ENCODE measurements at regions not wholly inside any gene's neighbourhood (a gene's known extent, or its start where the extent isn't known, plus 50 kb on each side); places are given as distances from the start of the nearest gene placed in this dataset.
"Not testable (repeated sequence)": the region's sequence is repeated elsewhere in the genome, so short reads cannot be mapped to it uniquely, and the experiment has no call there.

DNA sequence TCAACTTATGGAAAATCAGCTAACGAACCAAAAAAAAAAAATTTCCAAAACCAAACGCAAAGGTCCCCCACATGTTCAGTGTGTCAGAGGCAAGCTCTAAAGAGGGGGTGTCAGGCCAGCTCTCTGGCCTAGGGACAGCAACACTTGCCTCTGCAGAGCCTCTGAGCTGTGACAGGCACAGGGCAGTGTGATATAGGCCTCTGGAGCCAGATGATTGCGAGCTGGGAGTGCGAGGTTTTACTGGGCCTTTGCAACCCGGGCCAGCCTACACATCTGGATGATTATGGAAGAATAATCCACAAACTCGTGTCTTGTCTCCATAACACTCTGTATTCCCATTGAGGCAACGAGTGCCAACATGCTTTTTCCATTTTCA is 67.7 kb upstream of the STC2 start:
- Histone ChIP-seq H4K5ac (ENCODE audit: low read length) (no peak overlapping the region), H3K4me2 (ENCODE audit: low read length) (no peak overlapping the region), H3K56ac (ENCODE audit: low read length) (no peak overlapping the region), H2BK5ac (ENCODE audit: low read length) (no peak overlapping the region), H3K27me3 (ENCODE audit: insufficient read depth, low read length, poor library complexity) (no peaks in the 10 kb centered on the region), H3K27ac (ENCODE audit: low read depth, low read length) (no peak overlapping the region), H3K79me2 (ENCODE audit: control insufficient read depth, insufficient read depth, low read length) (no peaks in the 10 kb centered on the region), H2BK120ac (ENCODE audit: low read depth, low read length) (no peak overlapping the region), H3K23ac (ENCODE audit: low read length) (no peak overlapping the region), H2AK5ac (ENCODE audit: low read length) (no peak overlapping the region), H3K36me3 (ENCODE audit: control insufficient read depth, insufficient read depth, low read length) (no peaks in the 10 kb centered on the region), H3K79me1 (ENCODE audit: low read length) (no peaks in the 10 kb centered on the region), H3K18ac (ENCODE audit: low read length) (no peak overlapping the region), H4K8ac (ENCODE audit: low read depth, low read length) (no peak overlapping the region), H3K9ac (ENCODE audit: low read length) (no peak overlapping the region), H3K4ac (ENCODE audit: low read depth, low read length) (no peak overlapping the region), H3K4me1 (ENCODE audit: control insufficient read depth, low read depth, low read length) (no peaks in the 10 kb centered on the region), H2BK15ac (replicated peaks; ENCODE audit: low read depth) (no peak overlapping the region), H3K4me3 (ENCODE audit: low read length) (no peak overlapping the region)
- WGBS (ENCODE audit: extremely low coverage, insufficient coverage, low lambda C conversion rate) = no CpG with 5 or more reads among the region's 7 CpGs
- no peak for DNase-seq

DNA sequence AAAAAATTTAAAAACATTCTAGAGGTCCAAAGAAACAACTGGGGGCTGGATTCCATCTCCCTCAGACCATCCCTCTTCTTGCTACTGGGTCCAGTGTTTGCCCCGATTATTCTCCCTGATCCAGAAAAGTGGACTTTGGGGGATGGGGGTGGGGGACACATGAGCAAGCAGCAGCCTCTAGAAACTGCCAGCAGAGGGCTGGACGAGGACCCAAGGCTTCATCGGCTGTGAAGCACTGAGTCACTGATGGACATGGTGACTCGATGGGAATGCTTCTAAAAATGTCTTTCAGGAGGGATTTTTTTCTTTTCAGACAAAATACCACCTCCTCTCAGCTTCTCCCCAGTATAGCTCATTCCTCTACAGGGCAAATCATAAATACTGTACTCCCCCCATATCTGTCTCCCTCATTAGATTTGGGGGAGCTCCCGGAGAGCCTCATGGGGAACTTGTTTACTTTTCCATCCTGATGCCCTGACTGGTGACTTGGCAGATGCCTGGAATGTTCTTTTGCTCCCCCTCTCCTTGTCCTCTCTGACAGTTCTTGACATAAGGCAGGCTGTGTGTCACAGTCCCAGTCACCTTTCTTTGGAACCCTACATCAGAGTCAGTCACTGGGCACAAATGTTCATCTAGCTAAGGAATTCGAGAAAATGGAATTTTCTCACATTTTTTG is 67.2 kb upstream of the STC2 start:
- Histone ChIP-seq H3K56ac (ENCODE audit: low read length) (no peak overlapping the region), H2BK15ac (replicated peaks; ENCODE audit: low read depth) (no peak overlapping the region), H2BK120ac (ENCODE audit: low read depth, low read length) (no peak overlapping the region), H4K8ac (ENCODE audit: low read depth, low read length) (no peak overlapping the region), H3K9ac (ENCODE audit: low read length) (no peak overlapping the region), H2AK5ac (ENCODE audit: low read length) (no peak overlapping the region), H3K79me1 (ENCODE audit: low read length) (no peaks in the 10 kb centered on the region), H3K27ac (ENCODE audit: low read depth, low read length) (no peak overlapping the region), H3K23ac (ENCODE audit: low read length) (no peak overlapping the region), H3K36me3 (ENCODE audit: control insufficient read depth, insufficient read depth, low read length) (no peaks in the 10 kb centered on the region), H3K4me1 (ENCODE audit: control insufficient read depth, low read depth, low read length) (no peaks in the 10 kb centered on the region), H2BK5ac (ENCODE audit: low read length) (no peak overlapping the region), H3K18ac (ENCODE audit: low read length) (no peak overlapping the region), H3K4me3 (ENCODE audit: low read length) (no peak overlapping the region), H3K4me2 (ENCODE audit: low read length) (no peak overlapping the region), H3K4ac (ENCODE audit: low read depth, low read length) (no peak overlapping the region), H4K5ac (ENCODE audit: low read length) (no peak overlapping the region), H3K79me2 (ENCODE audit: control insufficient read depth, insufficient read depth, low read length) (no peaks in the 10 kb centered on the region), H3K27me3 (ENCODE audit: insufficient read depth, low read length, poor library complexity) (no peaks in the 10 kb centered on the region)
- DNase-seq = peak; percentile 45
- no CpG with 5 or more reads among the region's 6 CpGs for WGBS (ENCODE audit: extremely low coverage, insufficient coverage, low lambda C conversion rate)

DNA sequence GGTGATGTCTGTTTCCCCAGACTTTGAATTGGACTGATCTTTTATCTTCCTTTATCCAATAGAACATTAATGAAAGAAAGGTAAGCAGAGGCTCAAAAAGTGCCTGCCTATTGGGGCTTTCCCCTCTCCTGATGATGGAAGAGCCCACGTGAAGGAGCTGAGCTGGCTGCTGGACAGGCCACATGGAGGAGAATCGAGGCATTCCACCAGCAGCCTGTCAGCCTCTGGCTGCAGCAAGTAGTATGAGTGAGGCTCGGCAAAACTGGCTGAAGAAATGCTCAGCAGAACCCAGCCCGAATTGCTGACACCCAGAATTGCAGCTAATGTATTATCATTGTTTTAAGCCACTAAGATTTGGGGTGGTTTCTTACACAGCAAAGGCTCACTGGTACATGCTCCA is 66.5 kb upstream of the STC2 start:
- Histone ChIP-seq H4K5ac (ENCODE audit: low read length) (no peak overlapping the region), H3K36me3 (ENCODE audit: control insufficient read depth, insufficient read depth, low read length) (no peaks in the 10 kb centered on the region), H3K79me1 (ENCODE audit: low read length) (no peaks in the 10 kb centered on the region), H2BK15ac (replicated peaks; ENCODE audit: low read depth) (no peak overlapping the region), H3K79me2 (ENCODE audit: control insufficient read depth, insufficient read depth, low read length) (no peaks in the 10 kb centered on the region), H3K4ac (ENCODE audit: low read depth, low read length) (no peak overlapping the region), H3K9ac (ENCODE audit: low read length) (no peak overlapping the region), H3K4me2 (ENCODE audit: low read length) (no peak overlapping the region), H3K56ac (ENCODE audit: low read length) (no peak overlapping the region), H3K4me3 (ENCODE audit: low read length) (no peak overlapping the region), H3K27me3 (ENCODE audit: insufficient read depth, low read length, poor library complexity) (no peaks in the 10 kb centered on the region), H3K4me1 (ENCODE audit: control insufficient read depth, low read depth, low read length) (no peaks in the 10 kb centered on the region), H3K18ac (ENCODE audit: low read length) (no peak overlapping the region), H2AK5ac (ENCODE audit: low read length) (no peak overlapping the region), H3K27ac (ENCODE audit: low read depth, low read length) (no peak overlapping the region), H2BK5ac (ENCODE audit: low read length) (no peak overlapping the region), H3K23ac (ENCODE audit: low read length) (no peak overlapping the region), H2BK120ac (ENCODE audit: low read depth, low read length) (no peak overlapping the region), H4K8ac (ENCODE audit: low read depth, low read length) (no peak overlapping the region)
- DNase-seq = no peak
- no CpG with 5 or more reads among the region's 4 CpGs for WGBS (ENCODE audit: extremely low coverage, insufficient coverage, low lambda C conversion rate)

DNA sequence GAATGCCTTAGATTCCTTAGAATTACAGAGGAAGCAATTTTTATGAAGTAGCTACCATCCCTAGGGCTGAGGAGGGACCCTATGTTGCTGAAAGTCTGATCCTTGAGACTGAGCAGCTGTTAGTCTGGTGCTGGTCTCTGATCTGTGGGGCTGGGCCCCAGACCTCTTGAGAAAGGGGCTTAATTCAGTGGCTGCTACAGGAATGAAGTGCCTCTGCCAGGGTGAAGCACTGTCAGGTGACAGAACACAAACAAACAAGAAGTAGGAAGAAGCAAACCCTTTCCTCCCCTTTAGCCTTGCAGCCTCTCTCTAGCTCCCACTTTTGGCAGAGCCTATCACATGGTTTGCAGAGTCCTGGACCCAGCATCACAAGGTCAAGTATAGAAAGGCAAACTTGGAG is 64.0 kb upstream of the STC2 start:
- H4K5ac ChIP-seq (ENCODE audit: low read length) = no peak overlapping the region
- no peak for DNase-seq
- no peaks in the 10 kb centered on the region for H3K27me3 ChIP-seq (ENCODE audit: insufficient read depth, low read length, poor library complexity)
- no peak overlapping the region for H4K8ac ChIP-seq (ENCODE audit: low read depth, low read length)
- H2BK15ac ChIP-seq (replicated peaks; ENCODE audit: low read depth) = no peak overlapping the region
- no peaks in the 10 kb centered on the region for H3K79me2 ChIP-seq (ENCODE audit: control insufficient read depth, insufficient read depth, low read length)
- no peak overlapping the region for H2BK5ac ChIP-seq (ENCODE audit: low read length)
- no peak overlapping the region for H3K27ac ChIP-seq (ENCODE audit: low read depth, low read length)
- no peak overlapping the region for H3K18ac ChIP-seq (ENCODE audit: low read length)
- no peaks in the 10 kb centered on the region for H3K4me1 ChIP-seq (ENCODE audit: control insufficient read depth, low read depth, low read length)
- no peak overlapping the region for H3K56ac ChIP-seq (ENCODE audit: low read length)
- H2BK120ac ChIP-seq (ENCODE audit: low read depth, low read length) = no peak overlapping the region
- no peak overlapping the region for H3K4ac ChIP-seq (ENCODE audit: low read depth, low read length)
- H2AK5ac ChIP-seq (ENCODE audit: low read length) = no peak overlapping the region
- H3K4me3 ChIP-seq (ENCODE audit: low read length) = no peak overlapping the region
- H3K36me3 ChIP-seq (ENCODE audit: control insufficient read depth, insufficient read depth, low read length) = no peaks in the 10 kb centered on the region
- no peak overlapping the region for H3K23ac ChIP-seq (ENCODE audit: low read length)
- no peaks in the 10 kb centered on the region for H3K79me1 ChIP-seq (ENCODE audit: low read length)
- H3K4me2 ChIP-seq (ENCODE audit: low read length) = no peak overlapping the region
- H3K9ac ChIP-seq (ENCODE audit: low read length) = no peak overlapping the region

DNA sequence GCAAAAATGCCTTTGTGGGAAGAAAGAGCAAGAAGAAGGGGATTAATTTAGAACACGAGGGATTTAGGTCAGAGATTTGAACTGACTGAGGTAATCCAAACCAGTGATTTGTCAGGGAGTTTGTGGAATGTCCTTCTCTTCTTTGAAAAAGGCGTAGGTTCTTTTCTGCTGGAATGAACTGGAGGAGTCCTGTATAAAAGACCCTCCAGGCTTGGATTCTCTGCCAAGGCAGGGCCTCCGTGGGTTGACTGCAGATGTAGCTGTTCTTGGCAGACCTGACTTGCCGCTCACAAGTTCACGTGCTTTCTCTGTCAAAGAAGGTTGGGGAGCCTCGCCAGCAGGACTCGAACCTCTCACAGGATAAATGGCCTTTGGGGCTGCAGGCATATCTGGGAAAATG is 62.8 kb upstream of the STC2 start:
- Histone ChIP-seq H3K27ac (ENCODE audit: low read depth, low read length) (no peak overlapping the region), H3K4me3 (ENCODE audit: low read length) (no peak overlapping the region), H2AK5ac (ENCODE audit: low read length) (no peak overlapping the region), H2BK15ac (replicated peaks; ENCODE audit: low read depth) (no peak overlapping the region), H2BK120ac (ENCODE audit: low read depth, low read length) (no peak overlapping the region), H3K9ac (ENCODE audit: low read length) (no peak overlapping the region), H3K56ac (ENCODE audit: low read length) (no peak overlapping the region), H3K36me3 (ENCODE audit: control insufficient read depth, insufficient read depth, low read length) (no peaks in the 10 kb centered on the region), H3K79me1 (ENCODE audit: low read length) (no peaks in the 10 kb centered on the region), H4K5ac (ENCODE audit: low read length) (no peak overlapping the region), H3K27me3 (ENCODE audit: insufficient read depth, low read length, poor library complexity) (no peaks in the 10 kb centered on the region), H2BK5ac (ENCODE audit: low read length) (no peak overlapping the region), H3K23ac (ENCODE audit: low read length) (no peak overlapping the region), H3K4ac (ENCODE audit: low read depth, low read length) (no peak overlapping the region), H3K4me2 (ENCODE audit: low read length) (no peak overlapping the region), H3K79me2 (ENCODE audit: control insufficient read depth, insufficient read depth, low read length) (no peaks in the 10 kb centered on the region), H4K8ac (ENCODE audit: low read depth, low read length) (no peak overlapping the region), H3K18ac (ENCODE audit: low read length) (no peak overlapping the region), H3K4me1 (ENCODE audit: control insufficient read depth, low read depth, low read length) (no peaks in the 10 kb centered on the region)
- WGBS (ENCODE audit: extremely low coverage, insufficient coverage, low lambda C conversion rate) = no CpG with 5 or more reads among the region's 7 CpGs
- DNase-seq = no peak

DNA sequence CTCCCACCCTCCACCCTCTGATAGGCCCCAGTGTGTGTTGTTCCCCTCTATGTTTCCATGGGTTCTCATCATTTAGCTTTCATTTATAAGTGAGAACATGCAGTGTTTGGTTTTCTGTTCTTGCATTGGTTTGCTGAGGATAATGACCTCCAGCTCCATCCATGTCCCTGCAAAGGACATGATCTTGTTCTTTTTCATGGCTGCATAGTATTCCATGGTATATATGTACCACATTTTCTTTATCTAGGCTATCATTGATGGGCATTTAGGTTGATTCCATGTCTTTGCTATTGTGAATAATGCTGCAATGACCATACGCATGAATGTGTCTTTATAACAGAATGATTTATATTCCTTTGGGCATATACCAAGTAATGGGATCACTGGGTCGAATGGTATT is 59.1 kb upstream of the STC2 start:
- H3K79me2 ChIP-seq (ENCODE audit: control insufficient read depth, insufficient read depth, low read length); H3K4ac ChIP-seq (ENCODE audit: low read depth, low read length); H2BK5ac ChIP-seq (ENCODE audit: low read length); H2BK120ac ChIP-seq (ENCODE audit: low read depth, low read length); H3K36me3 ChIP-seq (ENCODE audit: control insufficient read depth, insufficient read depth, low read length); H2BK15ac ChIP-seq (replicated peaks; ENCODE audit: low read depth); DNase-seq; H3K56ac ChIP-seq (ENCODE audit: low read length); H3K4me3 ChIP-seq (ENCODE audit: low read length); H4K5ac ChIP-seq (ENCODE audit: low read length); H3K18ac ChIP-seq (ENCODE audit: low read length); H3K79me1 ChIP-seq (ENCODE audit: low read length); H3K4me2 ChIP-seq (ENCODE audit: low read length); H4K8ac ChIP-seq (ENCODE audit: low read depth, low read length); H3K23ac ChIP-seq (ENCODE audit: low read length); H2AK5ac ChIP-seq (ENCODE audit: low read length); H3K4me1 ChIP-seq (ENCODE audit: control insufficient read depth, low read depth, low read length); H3K9ac ChIP-seq (ENCODE audit: low read length); H3K27ac ChIP-seq (ENCODE audit: low read depth, low read length); H3K27me3 ChIP-seq (ENCODE audit: insufficient read depth, low read length, poor library complexity): not testable (repeated sequence)
- no CpG with 5 or more reads among the region's 2 CpGs for WGBS (ENCODE audit: extremely low coverage, insufficient coverage, low lambda C conversion rate)

All from mesendoderm (in vitro differentiated cells).